Gastrocnemius medialis (tissue), 4 donors: ENCODE measurements at regions not wholly inside any gene's neighbourhood (a gene's known extent, or its start where the extent isn't known, plus 50 kb on each side); places are given as distances from the start of the nearest gene placed in this dataset.

Experiments used
- CTCF ChIP-seq, 5 experiments: fragments of 450-650 bp in 3 of 5; fragments of 200-600 bp in 2 of 5; sonication (generic) in 2 of 5; IDR thresholded peaks in 4 of 5; conservative IDR thresholded peaks in 1 of 5; 1 replicate in 4 of 5; 2 replicates in 1 of 5; pipeline ENCODE4 v1.5.1; 2016 to 2019; ENCODE audit warnings: antibody characterized with exemption in 5 of 5, mild to moderate bottlenecking in 3 of 5, moderate library complexity in 3 of 5
- POLR2A ChIP-seq, 2 donors: fragments of 450-650 bp; IDR thresholded peaks; one replicate each; pipeline ENCODE4 v1.6.1; 2017; ENCODE audit warnings: antibody characterized with exemption in 2 of 2, mild to moderate bottlenecking in 2 of 2, moderate library complexity in 2 of 2

DNA sequence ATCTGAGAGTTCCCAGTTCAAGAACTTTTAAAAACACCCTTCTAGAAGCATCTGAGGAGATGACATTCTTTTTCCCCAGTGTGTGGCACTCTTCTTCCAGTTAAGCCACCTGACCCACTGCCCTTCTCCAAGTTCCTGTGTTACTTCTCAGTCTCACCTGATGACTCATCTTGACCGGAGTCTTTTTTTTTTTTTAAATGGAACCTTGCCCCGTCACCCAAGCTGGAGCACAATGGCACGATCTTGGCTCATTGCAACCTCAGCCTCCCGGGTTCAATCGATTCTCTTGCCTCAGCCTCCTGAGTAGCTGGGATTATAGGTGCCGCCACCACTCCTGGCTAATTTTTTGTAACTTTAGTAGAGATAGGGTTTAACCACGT is 224.1 kb upstream of the DAB2 start:
- TF ChIP-seq POLR2A (IDR thresholded peaks at IDR 0.05) (no peak), CTCF (IDR thresholded peaks at IDR 0.05 in 4 of 5, conservative IDR thresholded peaks at IDR 0.05 in 1 of 5) (no peak)
